ENCODE measurements at regions not wholly inside any gene's neighbourhood (a gene's known extent, or its start where the extent isn't known, plus 50 kb on each side); places are given as distances from the start of the nearest gene placed in this dataset.

DNA sequence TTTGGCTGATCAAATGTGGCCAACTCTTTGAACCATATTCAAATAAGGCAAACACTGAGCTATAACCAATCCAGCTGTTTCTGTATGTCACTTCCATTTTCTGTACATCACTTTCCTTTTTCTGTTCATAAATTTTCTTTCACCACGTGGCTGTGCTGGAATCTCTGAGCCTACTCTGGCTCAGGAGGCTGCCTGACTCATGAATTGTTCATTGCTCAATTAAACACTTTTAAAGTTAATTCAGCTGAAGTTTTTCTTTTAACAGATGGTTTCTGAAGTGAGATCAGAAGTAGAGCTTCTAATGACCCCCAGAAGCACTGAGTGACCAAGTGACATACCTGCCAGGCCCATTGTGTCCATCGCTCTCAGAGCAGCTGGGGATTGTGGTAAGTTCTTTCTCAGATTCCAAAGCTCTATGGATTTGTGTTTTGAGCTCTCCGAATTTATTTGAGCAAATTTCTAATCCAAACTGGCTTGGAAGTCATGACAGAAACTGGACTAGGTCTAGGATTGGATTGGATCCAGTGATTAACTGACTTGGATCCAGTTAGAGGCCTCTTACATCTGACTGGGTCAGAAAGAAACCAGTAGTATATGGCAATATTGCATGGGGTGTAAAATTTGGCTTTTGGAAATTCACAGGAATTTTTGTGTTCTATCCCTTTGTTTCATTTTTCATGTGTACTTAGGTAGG, 121.2 kb upstream of the BANK1 start:
- Histone ChIP-seq H3K4me3 (ENCODE audit: low read length) (no peak overlapping the region), H3K27ac (ENCODE audit: low read depth, low read length) (no peak overlapping the region), H3K4me1 (ENCODE audit: insufficient read depth, low read length) (no peaks in the 10 kb centered on the region), H3K9me3 (ENCODE audit: low read length) (no peaks in the 10 kb centered on the region), H3K27me3 (ENCODE audit: insufficient read depth, low read length, poor library complexity, severe bottlenecking) (no peaks in the 10 kb centered on the region), H3K36me3 (ENCODE audit: insufficient read depth, low read length) (no peaks in the 10 kb centered on the region)
- peaks cover 0 to 18% of the 10 kb centered on the region in 2 donors for H3K27me3 Mint-ChIP-seq
- CTCF ChIA-PET: no interaction called here
- no peaks in the 10 kb centered on the region for H3K4me1 Mint-ChIP-seq
- peak overlapping the region in 1 of 7 donors; percentile 13 for H3K4me3 Mint-ChIP-seq
- H3K9me3 Mint-ChIP-seq: peaks cover 0 to 13% (median 4%) of the 10 kb centered on the region in 5 donors
- peak overlapping the region in 1 of 8 donors; percentile 20 for H3K27ac Mint-ChIP-seq
- H3K36me3 Mint-ChIP-seq: peaks cover 0 to 10% (median 1%) of the 10 kb centered on the region in 3 donors
- DNase-seq: no peak
- POLR2A ChIA-PET: no interaction called here

DNA sequence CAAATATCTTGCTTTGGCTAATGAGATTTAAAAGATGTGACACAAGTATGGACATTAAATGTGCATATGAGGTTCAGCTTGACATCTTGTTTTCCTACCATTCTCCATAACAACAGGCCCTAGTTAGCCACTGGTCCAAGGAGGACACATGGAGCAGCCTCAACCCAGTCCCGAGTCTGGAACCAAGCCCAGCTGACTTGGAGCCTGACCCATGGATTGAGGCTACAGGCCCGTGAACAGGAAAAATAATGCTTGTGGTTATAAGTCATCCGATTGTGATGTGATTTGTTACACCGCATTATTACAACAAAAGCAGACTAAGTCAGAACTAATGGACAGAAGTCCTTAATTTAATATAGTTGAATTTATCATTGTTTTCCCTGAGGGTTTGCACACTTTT, 123.2 kb upstream of the BANK1 start:
- H3K4me1 Mint-ChIP-seq: no peaks in the 10 kb centered on the region
- no peaks in the 10 kb centered on the region for H3K36me3 ChIP-seq (ENCODE audit: insufficient read depth, low read length)
- H3K36me3 Mint-ChIP-seq: peaks cover 0 to 4% (median 1%) of the 10 kb centered on the region in 3 donors
- no peak overlapping the region for H3K4me3 ChIP-seq (ENCODE audit: low read length)
- peaks cover 0 to 18% of the 10 kb centered on the region in 2 donors for H3K27me3 Mint-ChIP-seq
- H3K27ac Mint-ChIP-seq: no peak overlapping the region
- ChIA-PET POLR2A (no interaction called here), CTCF (no interaction called here)
- H3K9me3 ChIP-seq (ENCODE audit: low read length): no peaks in the 10 kb centered on the region
- H3K9me3 Mint-ChIP-seq: peaks cover 0 to 5% (median 0%) of the 10 kb centered on the region in 5 donors
- H3K4me3 Mint-ChIP-seq: no peak overlapping the region
- H3K4me1 ChIP-seq (ENCODE audit: insufficient read depth, low read length): no peaks in the 10 kb centered on the region
- no peak for DNase-seq
- H3K27ac ChIP-seq (ENCODE audit: low read depth, low read length): no peak overlapping the region
- no peaks in the 10 kb centered on the region for H3K27me3 ChIP-seq (ENCODE audit: insufficient read depth, low read length, poor library complexity, severe bottlenecking)

DNA sequence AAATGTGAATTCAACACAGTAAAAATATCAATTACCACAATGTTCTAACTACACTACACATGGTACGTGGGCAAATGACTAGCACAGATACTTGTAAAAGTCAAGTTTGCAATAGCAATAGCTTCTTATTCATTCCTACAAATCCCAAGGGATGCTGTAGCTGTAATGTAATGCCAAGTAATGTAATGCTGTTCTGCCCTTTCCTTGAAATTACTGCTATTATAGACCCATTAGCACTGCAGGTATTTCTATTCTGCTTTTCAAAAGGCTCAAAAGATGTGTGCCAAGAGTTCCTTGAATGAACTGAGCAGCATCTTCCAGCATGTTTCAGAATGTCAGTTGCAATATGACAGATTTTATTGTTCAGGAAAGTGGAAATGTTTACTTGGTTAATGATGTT, 129.9 kb upstream of the BANK1 start:
- no peaks in the 10 kb centered on the region for H3K36me3 ChIP-seq (ENCODE audit: insufficient read depth, low read length)
- no peaks in the 10 kb centered on the region for H3K27me3 ChIP-seq (ENCODE audit: insufficient read depth, low read length, poor library complexity, severe bottlenecking)
- Mint-ChIP-seq H3K4me3 (no peak overlapping the region), H3K9me3 (peaks cover 0 to 3% (median 0%) of the 10 kb centered on the region in 5 donors), H3K4me1 (no peaks in the 10 kb centered on the region), H3K36me3 (peaks cover 0 to 1% (median 0%) of the 10 kb centered on the region in 3 donors), H3K27me3 (peaks cover 3 to 10% of the 10 kb centered on the region in 2 donors), H3K27ac (no peak overlapping the region)
- H3K4me3 ChIP-seq (ENCODE audit: low read length): no peak overlapping the region
- ChIA-PET POLR2A (no interaction called here), CTCF (no interaction called here)
- H3K27ac ChIP-seq (ENCODE audit: low read depth, low read length): no peak overlapping the region
- no peaks in the 10 kb centered on the region for H3K9me3 ChIP-seq (ENCODE audit: low read length)
- H3K4me1 ChIP-seq (ENCODE audit: insufficient read depth, low read length): no peaks in the 10 kb centered on the region
- DNase-seq: no peak

DNA sequence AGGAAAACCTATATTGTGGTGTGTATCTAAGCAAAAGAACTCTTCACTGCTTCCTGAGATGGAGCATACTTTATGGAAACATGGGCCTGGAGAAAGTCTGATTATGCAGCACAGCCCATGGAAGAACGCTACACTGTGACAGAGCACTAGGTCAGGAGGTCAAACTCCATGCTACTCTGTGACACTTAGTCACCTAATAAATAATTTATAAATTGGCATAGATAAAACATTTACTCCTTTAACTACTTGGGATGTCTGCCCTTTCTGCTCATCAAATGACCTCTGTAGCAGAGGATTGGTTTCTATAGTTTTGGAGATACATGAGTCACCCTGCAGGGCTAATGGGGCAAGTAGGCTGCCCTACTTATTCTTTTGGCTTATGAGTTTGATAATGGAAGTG, 134.7 kb upstream of the BANK1 start:
- Mint-ChIP-seq H3K4me3 (no peak overlapping the region), H3K4me1 (no peaks in the 10 kb centered on the region), H3K36me3 (no peaks in the 10 kb centered on the region), H3K27ac (no peak overlapping the region), H3K27me3 (peaks cover 3 to 20% of the 10 kb centered on the region in 2 donors), H3K9me3 (peaks cover 0 to 3% (median 0%) of the 10 kb centered on the region in 5 donors)
- no peak for DNase-seq
- H3K27ac ChIP-seq (ENCODE audit: low read depth, low read length): no peak overlapping the region
- no peaks in the 10 kb centered on the region for H3K4me1 ChIP-seq (ENCODE audit: insufficient read depth, low read length)
- no peaks in the 10 kb centered on the region for H3K27me3 ChIP-seq (ENCODE audit: insufficient read depth, low read length, poor library complexity, severe bottlenecking)
- H3K36me3 ChIP-seq (ENCODE audit: insufficient read depth, low read length): no peaks in the 10 kb centered on the region
- no peak overlapping the region for H3K4me3 ChIP-seq (ENCODE audit: low read length)
- H3K9me3 ChIP-seq (ENCODE audit: low read length): no peaks in the 10 kb centered on the region
- CTCF ChIA-PET: no interaction called here
- POLR2A ChIA-PET: no interaction called here

DNA sequence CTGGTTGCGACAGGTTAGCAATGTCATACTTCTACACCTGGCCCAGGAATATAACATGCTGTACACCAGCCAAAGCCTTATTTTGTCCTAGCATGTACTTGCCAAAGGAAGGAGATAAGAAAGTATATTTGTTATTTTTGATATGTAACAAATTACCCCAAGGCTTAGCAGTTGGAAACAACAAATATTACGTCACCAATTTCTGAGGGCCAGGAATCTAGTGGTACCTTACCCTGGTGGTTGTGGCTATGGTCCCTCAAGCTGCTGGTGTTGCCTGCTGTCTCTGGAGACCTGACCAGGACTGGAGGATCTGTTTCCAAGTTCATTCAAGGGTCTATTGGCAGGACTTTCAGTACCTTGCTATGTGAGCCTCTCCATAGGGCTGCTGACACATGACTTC, 135.5 kb upstream of the BANK1 start:
- Histone ChIP-seq H3K27me3 (ENCODE audit: insufficient read depth, low read length, poor library complexity, severe bottlenecking) (no peaks in the 10 kb centered on the region), H3K36me3 (ENCODE audit: insufficient read depth, low read length) (no peaks in the 10 kb centered on the region), H3K4me3 (ENCODE audit: low read length) (no peak overlapping the region), H3K27ac (ENCODE audit: low read depth, low read length) (no peak overlapping the region), H3K9me3 (ENCODE audit: low read length) (no peaks in the 10 kb centered on the region), H3K4me1 (ENCODE audit: insufficient read depth, low read length) (no peaks in the 10 kb centered on the region)
- H3K27me3 Mint-ChIP-seq: peaks cover 3 to 16% of the 10 kb centered on the region in 2 donors
- ChIA-PET POLR2A (no interaction called here), CTCF (no interaction called here)
- H3K27ac Mint-ChIP-seq: no peak overlapping the region
- DNase-seq: no peak
- H3K36me3 Mint-ChIP-seq: no peaks in the 10 kb centered on the region
- H3K9me3 Mint-ChIP-seq: peaks cover 0 to 3% (median 0%) of the 10 kb centered on the region in 5 donors
- no peaks in the 10 kb centered on the region for H3K4me1 Mint-ChIP-seq
- no peak overlapping the region for H3K4me3 Mint-ChIP-seq

DNA sequence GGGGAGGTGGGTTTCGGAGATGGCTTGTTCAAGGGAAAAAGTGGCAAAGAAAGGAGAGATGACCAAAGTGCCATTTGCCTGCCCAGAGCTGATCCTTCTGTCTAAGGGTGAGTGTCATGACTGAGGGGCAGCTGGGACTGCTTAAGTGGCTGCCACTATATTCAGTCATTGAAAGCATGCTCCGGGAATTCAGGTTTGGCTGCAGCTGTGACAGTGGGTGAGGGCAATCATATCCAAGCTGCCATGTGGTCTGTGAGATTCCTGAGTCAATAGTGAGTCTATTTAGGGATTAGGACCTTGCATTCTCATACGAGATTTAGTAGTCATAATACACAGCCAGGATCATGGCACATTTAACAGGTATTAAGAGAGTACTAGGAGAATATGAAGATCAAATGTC, 138.8 kb upstream of the BANK1 start:
- Histone ChIP-seq H3K4me3 (ENCODE audit: low read length) (no peak overlapping the region), H3K4me1 (ENCODE audit: insufficient read depth, low read length) (no peaks in the 10 kb centered on the region), H3K27me3 (ENCODE audit: insufficient read depth, low read length, poor library complexity, severe bottlenecking) (no peaks in the 10 kb centered on the region), H3K27ac (ENCODE audit: low read depth, low read length) (no peak overlapping the region), H3K36me3 (ENCODE audit: insufficient read depth, low read length) (no peaks in the 10 kb centered on the region), H3K9me3 (ENCODE audit: low read length) (no peaks in the 10 kb centered on the region)
- POLR2A ChIA-PET: no interaction called here
- no peaks in the 10 kb centered on the region for H3K9me3 Mint-ChIP-seq
- CTCF ChIA-PET: interaction anchor here (1.6 kb wide), 1 partner anchor 10 kb away, joined by 3 read pairs; no protein-coding TSS in a partner anchor
- no peaks in the 10 kb centered on the region for H3K4me1 Mint-ChIP-seq
- no peak overlapping the region for H3K27ac Mint-ChIP-seq
- no peaks in the 10 kb centered on the region for H3K36me3 Mint-ChIP-seq
- no peak for DNase-seq
- peaks cover 10 to 14% of the 10 kb centered on the region in 2 donors for H3K27me3 Mint-ChIP-seq
- no peak overlapping the region for H3K4me3 Mint-ChIP-seq

DNA sequence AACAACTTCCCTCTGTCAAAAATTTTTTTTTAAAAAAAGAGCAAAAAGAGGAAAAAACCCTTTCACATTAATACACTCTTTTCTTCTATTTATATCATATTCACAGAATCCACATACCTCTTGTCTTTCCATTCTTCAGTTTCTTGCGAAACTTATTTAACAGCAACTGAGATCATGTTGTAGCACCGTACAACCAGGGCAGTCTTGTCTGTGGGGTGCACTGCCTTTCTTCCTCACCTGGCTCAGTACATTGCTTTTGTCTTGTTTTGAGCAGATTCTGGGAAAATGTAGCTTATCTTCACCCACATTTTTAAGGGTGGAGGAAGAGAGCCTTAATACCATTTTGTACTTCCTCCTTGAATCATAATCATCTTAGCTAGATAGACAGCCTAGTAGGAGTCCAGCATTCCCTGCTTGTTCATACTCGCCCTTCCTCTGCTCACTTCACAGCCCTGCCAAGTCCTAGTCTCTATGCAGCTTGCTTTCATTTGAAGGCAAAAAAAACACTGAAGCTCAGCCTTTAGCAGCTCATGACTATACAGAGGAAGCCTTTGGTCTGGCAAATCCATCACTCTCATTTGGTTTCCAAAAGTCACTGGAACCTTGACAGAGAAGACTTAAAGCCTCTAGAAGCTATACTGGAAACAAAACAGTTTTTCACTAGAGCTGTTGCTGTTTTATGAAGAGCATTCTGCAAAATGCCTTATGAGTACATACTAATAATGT, 140.6 kb upstream of the BANK1 start:
- Mint-ChIP-seq H3K4me3 (no peak overlapping the region), H3K27ac (no peak overlapping the region), H3K4me1 (no peaks in the 10 kb centered on the region), H3K9me3 (no peaks in the 10 kb centered on the region), H3K36me3 (no peaks in the 10 kb centered on the region), H3K27me3 (peaks cover 6 to 17% of the 10 kb centered on the region in 2 donors)
- no peak for DNase-seq
- Histone ChIP-seq H3K27me3 (ENCODE audit: insufficient read depth, low read length, poor library complexity, severe bottlenecking) (no peaks in the 10 kb centered on the region), H3K27ac (ENCODE audit: low read depth, low read length) (no peak overlapping the region), H3K4me1 (ENCODE audit: insufficient read depth, low read length) (no peaks in the 10 kb centered on the region), H3K36me3 (ENCODE audit: insufficient read depth, low read length) (no peaks in the 10 kb centered on the region), H3K4me3 (ENCODE audit: low read length) (no peak overlapping the region), H3K9me3 (ENCODE audit: low read length) (no peaks in the 10 kb centered on the region)
- ChIA-PET CTCF (interaction anchor here (1.2 to 1.6 kb wide), 2 partner anchors 9 to 13 kb away, joined by 3 read pairs; no protein-coding TSS in a partner anchor), POLR2A (no interaction called here)

DNA sequence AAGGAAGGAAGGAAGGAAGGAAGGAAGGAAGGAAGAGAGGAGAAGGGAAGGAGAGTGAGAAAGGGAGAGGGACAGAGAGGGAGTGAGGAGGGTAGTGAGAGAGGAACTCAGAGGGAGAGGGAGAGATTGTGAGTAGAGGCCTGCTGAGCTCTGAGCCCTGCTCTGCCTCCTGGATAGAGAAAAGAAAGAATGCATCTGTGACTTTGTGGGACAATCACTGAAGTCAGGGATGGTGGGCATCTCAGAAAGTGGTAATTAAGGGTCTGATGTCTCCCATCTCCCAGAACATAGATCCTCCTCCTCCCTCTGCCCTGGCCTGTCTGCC, 142.9 kb upstream of the BANK1 start:
- no peaks in the 10 kb centered on the region for H3K4me1 ChIP-seq (ENCODE audit: insufficient read depth, low read length)
- H3K9me3 ChIP-seq (ENCODE audit: low read length): no peaks in the 10 kb centered on the region
- no peak overlapping the region for H3K4me3 Mint-ChIP-seq
- no peaks in the 10 kb centered on the region for H3K4me1 Mint-ChIP-seq
- H3K27ac Mint-ChIP-seq: no peak overlapping the region
- H3K9me3 Mint-ChIP-seq: no peaks in the 10 kb centered on the region
- H3K4me3 ChIP-seq (ENCODE audit: low read length): no peak overlapping the region
- ChIA-PET POLR2A (no interaction called here), CTCF (no interaction called here)
- no peaks in the 10 kb centered on the region for H3K36me3 ChIP-seq (ENCODE audit: insufficient read depth, low read length)
- H3K27me3 Mint-ChIP-seq: peaks cover 6 to 27% of the 10 kb centered on the region in 2 donors
- H3K27ac ChIP-seq (ENCODE audit: low read depth, low read length): no peak overlapping the region
- H3K27me3 ChIP-seq (ENCODE audit: insufficient read depth, low read length, poor library complexity, severe bottlenecking): no peaks in the 10 kb centered on the region
- no peaks in the 10 kb centered on the region for H3K36me3 Mint-ChIP-seq
- no peak for DNase-seq
